ENCODE measurements at regions not wholly inside any gene's neighbourhood (a gene's known extent, or its start where the extent isn't known, plus 50 kb on each side); places are given as distances from the start of the nearest gene placed in this dataset.

- no peak for TF ChIP-seq TAF1 (IDR thresholded peaks at IDR 0.05; ENCODE audit: borderline replicate concordance, insufficient read depth, low read length)
- TF ChIP-seq POLR2AphosphoS5 (IDR thresholded peaks at IDR 0.05; ENCODE audit: low read depth, low read length), result no peak
- TF ChIP-seq FOXP2 (optimal IDR thresholded peaks at IDR 0.05; ENCODE audit: borderline replicate concordance, extremely low read depth, extremely low read length, insufficient read depth), result no peak
- TF ChIP-seq SIN3A (IDR thresholded peaks at IDR 0.05; ENCODE audit: borderline replicate concordance, insufficient read depth, low read length), result no peak
- TF ChIP-seq REST (IDR thresholded peaks at IDR 0.05; ENCODE audit: insufficient read depth in 1 of 2, low read depth in 2 of 2, low read length in 2 of 2), result no peak
Observed at GRCh38 chr2:15881676-15882075, 58.7 kb upstream of the MYCN start.

- TF ChIP-seq POLR2AphosphoS5 (IDR thresholded peaks at IDR 0.05; ENCODE audit: low read depth, low read length) (no peak), TAF1 (IDR thresholded peaks at IDR 0.05; ENCODE audit: borderline replicate concordance, insufficient read depth, low read length) (no peak), FOXP2 (optimal IDR thresholded peaks at IDR 0.05; ENCODE audit: borderline replicate concordance, extremely low read depth, extremely low read length, insufficient read depth) (no peak), SIN3A (IDR thresholded peaks at IDR 0.05; ENCODE audit: borderline replicate concordance, insufficient read depth, low read length) (no peak)
Observed at GRCh38 chr2:15882761-15883497, 57.4 kb upstream of the MYCN start.

GRCh38 chr2:15883684-15884083, 56.7 kb upstream of the MYCN start:
- TF ChIP-seq TAF1 (IDR thresholded peaks at IDR 0.05; ENCODE audit: borderline replicate concordance, insufficient read depth, low read length) (no peak), FOXP2 (optimal IDR thresholded peaks at IDR 0.05; ENCODE audit: borderline replicate concordance, extremely low read depth, extremely low read length, insufficient read depth) (no peak), REST (IDR thresholded peaks at IDR 0.05; ENCODE audit: insufficient read depth in 1 of 2, low read depth in 2 of 2, low read length in 2 of 2) (no peak), POLR2AphosphoS5 (IDR thresholded peaks at IDR 0.05; ENCODE audit: low read depth, low read length) (no peak), SIN3A (IDR thresholded peaks at IDR 0.05; ENCODE audit: borderline replicate concordance, insufficient read depth, low read length) (no peak)

- TF ChIP-seq REST (IDR thresholded peaks at IDR 0.05; ENCODE audit: insufficient read depth in 1 of 2, low read depth in 2 of 2, low read length in 2 of 2), result no peak
- TF ChIP-seq POLR2AphosphoS5 (IDR thresholded peaks at IDR 0.05; ENCODE audit: low read depth, low read length), result no peak
- no peak for TF ChIP-seq FOXP2 (optimal IDR thresholded peaks at IDR 0.05; ENCODE audit: borderline replicate concordance, extremely low read depth, extremely low read length, insufficient read depth)
- no peak for TF ChIP-seq SIN3A (IDR thresholded peaks at IDR 0.05; ENCODE audit: borderline replicate concordance, insufficient read depth, low read length)
- TF ChIP-seq TAF1 (IDR thresholded peaks at IDR 0.05; ENCODE audit: borderline replicate concordance, insufficient read depth, low read length), result no peak
Observed at GRCh38 chr2:15884790-15885189, 55.6 kb upstream of the MYCN start.

- no peak for TF ChIP-seq FOXP2 (optimal IDR thresholded peaks at IDR 0.05; ENCODE audit: borderline replicate concordance, extremely low read depth, extremely low read length, insufficient read depth)
- TF ChIP-seq SIN3A (IDR thresholded peaks at IDR 0.05; ENCODE audit: borderline replicate concordance, insufficient read depth, low read length), result no peak
- TF ChIP-seq POLR2AphosphoS5 (IDR thresholded peaks at IDR 0.05; ENCODE audit: low read depth, low read length), result no peak
- TF ChIP-seq TAF1 (IDR thresholded peaks at IDR 0.05; ENCODE audit: borderline replicate concordance, insufficient read depth, low read length), result no peak
- no peak for TF ChIP-seq REST (IDR thresholded peaks at IDR 0.05; ENCODE audit: insufficient read depth in 1 of 2, low read depth in 2 of 2, low read length in 2 of 2)
Observed at GRCh38 chr2:15886231-15886630, 54.1 kb upstream of the MYCN start.
